ENCODE measurements at regions not wholly inside any gene's neighbourhood (a gene's known extent, or its start where the extent isn't known, plus 50 kb on each side); places are given as distances from the start of the nearest gene placed in this dataset.

DNA sequence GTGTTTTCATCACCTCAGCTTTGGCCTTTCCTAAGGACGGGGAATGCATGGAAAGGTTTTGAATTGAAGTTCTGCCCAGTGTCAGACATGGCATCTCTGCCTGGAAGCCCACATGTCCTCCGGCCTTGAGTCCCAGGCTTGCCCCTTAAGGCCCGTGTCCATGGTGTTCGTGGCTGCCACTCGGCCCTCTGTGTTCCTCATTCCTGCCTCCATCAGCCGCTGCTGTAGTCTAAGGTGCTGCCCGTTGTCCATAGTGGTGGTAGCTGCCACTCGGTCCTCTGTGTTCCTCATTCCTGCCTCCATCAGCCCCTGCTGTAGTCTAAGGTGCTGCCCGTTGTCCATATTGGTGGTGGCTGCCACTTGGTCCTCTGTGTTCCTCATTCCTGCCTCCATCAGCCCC lies 180.7 kb upstream of the SHH start:
- dilution Hi-C loops (cut with MboI; ENCODE audit: extremely low pct_ligation_motif_present, low sequenced_read_pairs) = no loop called here
- H2AFZ ChIP-seq (ENCODE audit: low read depth, low read length) = no peak overlapping the region
- no peaks in the 10 kb centered on the region for H3K9me1 ChIP-seq (replicated peaks; ENCODE audit: control insufficient read depth, extremely low read depth, insufficient read depth, low read length)
- no peaks in the 10 kb centered on the region for H3K9me3 ChIP-seq (replicated peaks; ENCODE audit: control insufficient read depth, insufficient read depth, low read length)
- ChIA-PET POLR2A (no interaction called here), CTCF (no interaction called here)
- H3K27me3 ChIP-seq (ENCODE audit: control insufficient read depth in 2 of 2, insufficient read depth in 2 of 2, low read length in 2 of 2) = no peaks in the 10 kb centered on the region
- no TSS peak for BruUV-seq (replicated peaks)
- no peak overlapping the region for H3K4me3 ChIP-seq (replicated peaks in 1 of 3; ENCODE audit: insufficient read depth in 1 of 3, low read depth in 1 of 3, low read length in 3 of 3)
- H3K27ac ChIP-seq (ENCODE audit: insufficient read depth, low read depth, low read length) = no peak overlapping the region
- FAIRE-seq (no peak), DNase-seq (ENCODE audit: low read depth, low spot score) (no peak)
- H4K20me1 ChIP-seq (replicated peaks; ENCODE audit: control insufficient read depth, extremely low read depth, insufficient read depth, low read length) = no peaks in the 10 kb centered on the region
- intact Hi-C loops (cut with micrococcal nuclease) = no loop called here
- H3K9ac ChIP-seq (replicated peaks; ENCODE audit: extremely low read depth, insufficient read depth, low read length) = no peak overlapping the region
- no peak overlapping the region for H3K4me2 ChIP-seq (ENCODE audit: insufficient read depth, low read length)
- H3K36me3 ChIP-seq (ENCODE audit: control insufficient read depth in 2 of 2, extremely low read depth in 1 of 2, insufficient read depth in 2 of 2, low read length in 2 of 2) = no peaks in the 10 kb centered on the region
- no peaks in the 10 kb centered on the region for H3K4me1 ChIP-seq (ENCODE audit: control insufficient read depth, extremely low read depth, insufficient read depth, low read length)
- TF ChIP-seq JUN (IDR thresholded peaks at IDR 0.05; ENCODE audit: borderline replicate concordance, insufficient read depth, insufficient read length, low read depth) (no peak), POLR2A (IDR thresholded peaks at IDR 0.05; ENCODE audit: low read depth, low read length) (no peak), POLR2AphosphoS5 (IDR thresholded peaks at IDR 0.05; ENCODE audit: insufficient read depth, low read depth, low read length) (no peak), FOS (IDR thresholded peaks at IDR 0.05; ENCODE audit: borderline replicate concordance, insufficient read depth, low read length) (no peak), MYC (IDR thresholded peaks at IDR 0.05; ENCODE audit: low read depth, low read length) (no peak), GATA2 (IDR thresholded peaks at IDR 0.05; ENCODE audit: insufficient read depth, insufficient read length, low read depth, low read length) (no peak)
- H3K79me2 ChIP-seq (ENCODE audit: control insufficient read depth, insufficient read depth, low read length) = no peaks in the 10 kb centered on the region

DNA sequence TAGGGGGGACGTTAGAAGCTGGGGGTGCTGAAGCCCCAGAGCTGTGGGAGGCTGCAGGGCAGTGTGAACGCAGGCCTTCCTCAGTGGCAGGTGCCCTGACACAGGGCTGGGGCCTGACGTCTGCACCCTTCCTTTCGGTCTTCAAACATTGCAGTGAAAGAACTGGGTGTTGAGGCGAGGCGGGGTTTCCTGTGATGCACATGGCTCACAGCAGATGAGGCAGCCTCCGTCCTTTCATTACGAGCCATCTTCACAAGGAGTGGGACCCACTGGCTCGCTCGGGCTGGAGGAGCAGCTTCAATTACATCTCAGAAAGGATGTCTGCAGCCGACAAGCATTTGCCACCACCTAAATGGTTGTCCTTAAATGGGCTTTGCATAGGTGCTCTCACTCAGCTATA lies 180.3 kb upstream of the SHH start:
- DNase-seq (ENCODE audit: low read depth, low spot score) = no peak
- Histone ChIP-seq H3K79me2 (ENCODE audit: control insufficient read depth, insufficient read depth, low read length) (no peaks in the 10 kb centered on the region), H3K27ac (ENCODE audit: insufficient read depth, low read depth, low read length) (no peak overlapping the region), H3K4me1 (ENCODE audit: control insufficient read depth, extremely low read depth, insufficient read depth, low read length) (no peaks in the 10 kb centered on the region), H3K36me3 (ENCODE audit: control insufficient read depth in 2 of 2, extremely low read depth in 1 of 2, insufficient read depth in 2 of 2, low read length in 2 of 2) (no peaks in the 10 kb centered on the region), H3K4me2 (ENCODE audit: insufficient read depth, low read length) (no peak overlapping the region), H3K4me3 (replicated peaks in 1 of 3; ENCODE audit: insufficient read depth in 1 of 3, low read depth in 1 of 3, low read length in 3 of 3) (no peak overlapping the region), H4K20me1 (replicated peaks; ENCODE audit: control insufficient read depth, extremely low read depth, insufficient read depth, low read length) (no peaks in the 10 kb centered on the region), H3K9me3 (replicated peaks; ENCODE audit: control insufficient read depth, insufficient read depth, low read length) (no peaks in the 10 kb centered on the region), H3K27me3 (ENCODE audit: control insufficient read depth in 2 of 2, insufficient read depth in 2 of 2, low read length in 2 of 2) (no peaks in the 10 kb centered on the region), H3K9me1 (replicated peaks; ENCODE audit: control insufficient read depth, extremely low read depth, insufficient read depth, low read length) (no peaks in the 10 kb centered on the region), H2AFZ (ENCODE audit: low read depth, low read length) (no peak overlapping the region), H3K9ac (replicated peaks; ENCODE audit: extremely low read depth, insufficient read depth, low read length) (no peak overlapping the region)
- no peak for TF ChIP-seq FOS (IDR thresholded peaks at IDR 0.05; ENCODE audit: borderline replicate concordance, insufficient read depth, low read length)
- no peak for TF ChIP-seq MYC (IDR thresholded peaks at IDR 0.05; ENCODE audit: low read depth, low read length)
- TF ChIP-seq EZH2 (IDR thresholded peaks at IDR 0.05; ENCODE audit: borderline replicate concordance, low read depth, low read length, severe bottlenecking) = no peak
- TF ChIP-seq POLR2AphosphoS5 (IDR thresholded peaks at IDR 0.05; ENCODE audit: insufficient read depth, low read depth, low read length) = no peak
- dilution Hi-C loops (cut with MboI; ENCODE audit: extremely low pct_ligation_motif_present, low sequenced_read_pairs) = no loop called here
- POLR2A ChIA-PET = no interaction called here
- BruUV-seq (replicated peaks) = no TSS peak
- CTCF ChIA-PET = no interaction called here
- FAIRE-seq = no peak
- intact Hi-C loops (cut with micrococcal nuclease) = no loop called here
